ENCODE measurements at regions not wholly inside any gene's neighbourhood (a gene's known extent, or its start where the extent isn't known, plus 50 kb on each side); places are given as distances from the start of the nearest gene placed in this dataset.

DNA sequence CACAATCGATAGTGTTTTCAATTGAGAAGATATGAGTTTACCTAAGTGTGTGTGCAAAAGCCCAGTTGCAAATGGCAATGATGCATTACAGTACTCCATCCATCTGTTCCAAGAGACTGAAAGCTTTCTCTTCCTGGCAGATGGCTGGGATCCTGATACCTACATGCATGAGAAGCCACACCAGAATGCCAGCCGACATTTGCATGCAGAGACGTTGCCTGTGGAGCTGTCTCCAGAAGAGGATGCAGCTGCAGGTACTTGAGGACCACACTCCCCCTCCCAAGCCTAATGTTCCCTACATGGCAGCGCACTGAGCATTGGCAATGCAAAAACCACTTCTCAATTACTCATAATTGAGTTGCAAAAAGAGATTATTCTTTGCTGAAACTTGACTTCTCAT, 332.1 kb downstream of the WDR11 start:
- DNase-seq (no peak), ATAC-seq (no peak)

DNA sequence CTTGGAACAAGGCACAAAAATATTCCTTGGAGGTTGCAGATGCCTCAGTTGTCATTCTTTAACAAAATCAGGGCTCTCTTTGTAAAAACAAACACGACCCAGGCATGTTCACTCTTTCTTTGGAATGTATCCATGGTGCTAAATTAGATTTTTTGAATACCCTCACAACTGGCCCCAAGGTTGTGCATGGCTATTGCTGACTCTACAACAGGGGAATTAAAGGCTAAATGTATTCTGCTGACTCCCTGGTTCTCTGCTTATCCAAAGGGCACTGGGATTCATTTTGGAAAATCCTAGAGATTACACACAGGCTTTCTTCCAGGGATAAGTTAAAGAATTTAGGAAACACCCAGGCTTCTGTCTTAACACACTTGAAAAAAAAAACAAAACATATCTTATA, 332.5 kb downstream of the WDR11 start:
- ATAC-seq, result no peak

DNA sequence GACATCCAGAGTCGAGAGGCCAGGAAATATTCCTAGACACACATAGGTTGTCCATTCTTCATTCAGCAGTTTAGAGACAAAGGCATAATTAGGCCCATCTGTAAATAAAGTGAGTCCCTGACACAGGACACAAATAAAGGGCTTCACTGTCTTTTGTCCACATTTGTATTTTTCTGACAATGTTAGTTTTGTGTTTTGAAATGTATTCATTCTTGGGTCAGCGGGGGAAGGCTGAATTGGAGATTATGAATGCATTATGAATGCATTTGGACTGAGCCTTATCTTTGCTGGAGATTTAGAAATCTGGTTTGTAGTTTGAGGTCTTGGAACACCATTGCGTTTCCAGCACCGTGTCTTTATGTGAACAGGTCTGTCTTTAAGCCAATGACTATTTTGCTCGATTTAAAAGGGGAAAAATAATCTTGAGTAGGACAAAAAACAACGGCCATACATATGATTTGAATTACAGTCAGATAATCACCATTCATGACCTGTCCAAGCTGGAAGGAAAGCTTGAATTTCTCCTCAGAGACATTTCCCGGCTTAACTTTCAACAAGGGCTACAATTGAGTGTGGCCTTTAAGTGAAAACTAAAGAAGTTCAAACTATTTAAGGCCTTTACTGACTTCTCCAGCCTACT, 334.8 kb downstream of the WDR11 start:
- no peak for ATAC-seq
- DNase-seq, result no peak

More for the DNA sequence above, 332.5 kb downstream of the WDR11 start:
- no peak for DNase-seq

DNA sequence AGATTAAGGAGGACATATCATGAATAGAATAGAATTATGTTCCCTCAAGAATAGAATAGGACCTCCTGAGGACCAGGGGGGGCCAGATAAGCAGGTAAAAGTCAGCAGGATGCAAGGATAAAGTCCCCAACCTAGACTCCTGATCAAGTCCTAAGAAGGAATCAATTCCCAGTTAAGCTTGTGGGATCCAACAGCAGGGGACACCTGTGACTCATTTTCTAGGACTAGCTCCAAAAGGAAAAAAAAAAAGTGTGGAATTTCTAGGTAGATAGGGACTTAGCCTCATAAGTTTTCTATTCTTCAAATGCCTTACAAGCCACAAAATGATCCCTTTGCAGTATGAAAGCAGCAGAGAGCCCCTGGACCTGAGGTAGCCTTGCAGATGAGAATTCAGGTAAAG, 336.2 kb downstream of the WDR11 start:
- ATAC-seq (no peak), DNase-seq (no peak)

DNA sequence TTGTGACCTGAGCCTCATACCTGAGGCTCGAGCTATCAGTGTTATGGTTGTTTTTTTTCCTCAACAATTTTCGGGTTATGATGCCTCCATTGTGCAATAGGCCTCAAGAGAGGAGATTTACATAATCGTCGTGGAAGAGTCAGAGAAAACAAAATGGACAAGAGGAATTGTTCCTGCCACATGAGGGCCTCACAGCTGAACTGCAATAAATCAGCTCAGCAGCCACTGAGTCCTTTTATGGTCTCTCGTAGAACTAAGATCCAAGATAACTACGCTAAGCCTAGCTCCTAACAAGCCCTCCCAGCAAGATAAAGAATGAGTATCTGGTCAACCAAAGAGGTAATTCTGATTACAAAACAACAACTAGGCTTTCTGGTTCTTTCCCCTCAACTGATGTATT, 336.8 kb downstream of the WDR11 start:
- DNase-seq (no peak), ATAC-seq (no peak)

DNA sequence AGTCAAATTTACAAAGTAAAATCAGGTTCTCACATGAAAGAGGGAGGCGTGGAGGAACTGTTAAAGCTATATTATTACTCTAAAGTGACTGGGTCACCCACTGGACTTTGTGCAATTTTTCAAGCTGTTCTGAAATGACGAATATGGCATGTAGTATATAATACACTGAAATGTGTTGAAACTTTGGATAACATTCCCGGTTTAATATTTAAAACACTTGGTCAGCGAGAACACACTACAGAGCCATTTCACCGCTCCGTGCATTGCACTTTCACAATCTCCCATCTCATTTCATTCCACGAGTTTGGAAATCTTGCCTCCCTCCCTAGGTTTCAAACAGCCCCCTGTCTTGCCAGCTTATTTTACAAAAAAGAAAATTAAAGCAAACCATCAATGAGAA, 337.9 kb downstream of the WDR11 start:
- ATAC-seq, result no peak
- DNase-seq, result no peak

DNA sequence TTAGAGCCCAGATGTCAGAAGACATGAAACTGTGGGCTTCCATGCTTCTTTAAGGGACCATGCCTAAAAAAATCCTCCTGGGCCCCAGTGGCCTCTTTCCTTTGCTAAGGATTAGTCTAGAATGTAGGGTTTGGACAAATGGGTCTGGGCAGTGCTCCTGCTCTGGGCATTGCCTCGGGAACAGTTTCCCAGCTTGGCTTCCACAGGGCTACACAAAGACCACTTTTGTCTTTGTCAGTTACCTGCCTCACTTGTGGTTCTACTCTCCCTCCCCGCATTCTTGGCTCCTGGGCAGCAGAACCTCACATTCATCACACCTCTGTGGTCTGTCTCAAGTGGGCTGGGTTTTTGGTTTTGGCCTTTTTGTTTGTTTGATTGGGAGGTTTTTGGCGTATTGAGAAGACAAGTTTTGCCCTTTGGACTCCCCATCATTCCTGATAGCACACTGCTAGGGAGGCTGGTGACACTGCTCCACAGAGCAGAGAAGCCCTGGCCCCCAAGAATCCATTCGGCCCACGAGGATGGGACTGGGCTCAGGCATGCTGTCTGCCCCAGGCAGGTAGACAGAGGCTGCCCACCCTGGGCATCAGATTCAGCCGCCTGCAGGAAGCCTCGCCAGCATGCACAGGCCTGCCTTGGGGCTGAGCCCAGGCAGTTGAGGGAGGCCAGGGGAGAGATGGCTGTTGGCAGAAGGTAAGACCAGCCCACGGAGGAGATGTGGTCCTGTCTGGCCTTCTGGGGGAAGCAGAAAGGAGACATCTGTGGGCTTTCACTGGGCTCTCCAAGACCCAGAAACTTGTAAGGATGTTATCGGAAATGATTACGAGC, 343.7 kb downstream of the WDR11 start:
- DNase-seq (no peak), ATAC-seq (no peak)

DNA sequence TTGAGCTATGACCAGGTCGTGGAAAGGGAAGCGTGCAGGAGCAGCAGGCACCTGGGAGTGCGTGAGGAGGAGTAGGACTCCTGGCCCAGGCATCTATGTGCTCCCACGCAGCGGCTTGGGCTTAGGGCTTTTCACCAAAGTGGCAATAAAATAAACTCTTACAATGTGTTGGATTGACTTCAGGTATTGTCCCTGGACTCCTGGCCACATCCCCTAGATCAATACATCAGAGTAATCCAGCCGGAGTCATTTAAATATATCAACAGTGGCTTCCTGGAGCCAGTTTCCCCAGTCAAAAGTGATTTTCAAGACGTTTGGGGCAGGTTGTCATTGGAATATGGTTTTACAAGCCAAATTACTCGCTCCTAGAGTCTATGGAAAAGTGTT, 344.4 kb downstream of the WDR11 start:
- ATAC-seq, result no peak
- DNase-seq, result no peak

DNA sequence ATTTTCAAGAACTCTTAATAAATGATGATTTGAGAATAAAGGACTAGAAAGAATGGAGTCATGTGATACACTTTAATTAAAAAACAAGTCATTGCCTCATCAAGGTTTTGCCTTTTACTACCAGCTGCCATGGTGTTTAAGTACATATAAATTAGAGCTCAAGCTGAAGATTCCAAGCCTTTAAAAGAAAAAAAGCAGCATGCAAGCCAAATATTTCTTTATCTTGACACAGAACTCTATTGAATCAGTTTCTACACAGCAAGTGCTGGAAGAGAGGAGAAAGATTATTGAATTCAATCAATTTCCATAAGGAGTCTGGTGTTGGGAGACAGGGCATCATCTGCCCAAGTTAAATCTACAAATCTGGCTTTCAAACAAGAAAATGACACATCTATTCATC, 347.9 kb downstream of the WDR11 start:
- ATAC-seq (no peak), DNase-seq (no peak)

DNA sequence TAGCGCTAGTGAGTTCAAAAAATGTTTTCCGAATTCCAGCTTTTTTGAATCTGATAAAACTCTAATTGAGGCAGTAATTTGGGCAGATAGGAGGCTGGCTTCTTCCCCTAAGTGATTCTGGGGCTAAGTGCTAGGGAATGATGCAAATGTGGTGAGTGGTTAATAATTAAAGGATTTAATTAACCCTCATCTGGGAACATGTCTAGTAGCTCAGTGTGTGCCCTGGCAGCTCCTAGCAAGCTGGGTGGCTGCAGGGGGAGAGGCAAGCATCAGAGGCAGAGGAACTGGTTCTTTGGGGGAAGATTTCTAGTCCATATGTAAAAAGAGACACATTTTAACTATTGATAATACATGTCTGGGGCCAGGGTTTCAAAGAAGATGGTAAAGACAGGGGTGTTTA, 354.5 kb downstream of the WDR11 start:
- no peak for ATAC-seq
- no peak for DNase-seq

DNA sequence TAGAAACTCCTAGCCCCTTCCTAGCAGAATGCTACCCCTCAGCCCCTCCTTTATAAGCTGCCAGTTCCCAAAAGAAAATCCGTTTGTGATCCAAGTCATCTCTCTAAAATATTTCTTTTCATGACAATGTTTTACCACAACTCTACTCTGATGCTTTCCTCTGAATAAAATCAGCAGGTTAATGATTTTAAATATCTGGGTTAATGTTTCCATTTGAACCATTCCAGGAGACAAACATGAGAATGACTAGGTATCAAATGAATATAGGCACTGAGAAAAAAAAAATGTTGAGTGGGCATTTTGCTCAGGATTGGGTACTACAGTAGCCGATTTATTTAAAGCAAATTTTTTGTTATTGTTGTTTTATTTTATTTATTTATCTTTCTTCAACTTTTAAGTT, 360.3 kb downstream of the WDR11 start:
- ATAC-seq, result no peak
- DNase-seq, result no peak

DNA sequence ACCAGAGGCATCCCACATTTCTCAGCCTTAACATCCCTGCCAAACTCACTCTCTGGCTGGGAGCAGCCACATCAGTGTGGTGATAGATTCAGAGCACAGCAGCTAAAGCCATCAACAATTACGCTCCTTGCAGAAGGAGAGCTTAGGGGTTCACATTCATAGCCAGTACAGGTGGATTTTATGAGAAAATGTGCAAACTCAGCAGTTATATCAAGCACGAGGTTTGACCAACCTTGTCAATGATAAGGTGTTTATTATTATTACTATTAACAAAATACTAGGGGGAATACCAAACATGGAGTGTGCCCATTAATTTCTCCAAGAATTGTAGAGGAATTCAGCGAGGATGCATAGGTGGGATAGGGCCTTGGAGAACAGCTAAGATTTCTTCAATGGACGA, 362.3 kb downstream of the WDR11 start:
- ATAC-seq (no peak), DNase-seq (no peak)

DNA sequence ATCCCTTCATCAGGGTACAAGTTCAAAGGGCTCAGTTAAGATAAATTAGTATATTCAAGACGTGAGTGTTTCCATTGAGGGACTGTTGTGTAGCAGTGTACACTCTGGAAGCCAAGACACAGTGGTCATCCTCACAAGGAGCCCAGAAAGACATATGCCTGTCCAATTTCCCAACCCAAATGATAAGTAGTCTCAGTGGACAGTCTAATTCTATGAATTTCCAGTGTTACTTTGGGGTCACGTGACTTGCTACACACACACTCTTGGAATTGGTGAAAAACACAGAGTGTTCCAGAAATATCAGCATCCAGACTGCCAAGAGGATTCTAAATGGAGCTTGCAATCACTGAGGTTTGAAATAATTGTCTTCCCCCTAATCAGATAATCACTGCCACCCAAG, 365.1 kb downstream of the WDR11 start:
- no peak for DNase-seq
- ATAC-seq, result no peak

DNA sequence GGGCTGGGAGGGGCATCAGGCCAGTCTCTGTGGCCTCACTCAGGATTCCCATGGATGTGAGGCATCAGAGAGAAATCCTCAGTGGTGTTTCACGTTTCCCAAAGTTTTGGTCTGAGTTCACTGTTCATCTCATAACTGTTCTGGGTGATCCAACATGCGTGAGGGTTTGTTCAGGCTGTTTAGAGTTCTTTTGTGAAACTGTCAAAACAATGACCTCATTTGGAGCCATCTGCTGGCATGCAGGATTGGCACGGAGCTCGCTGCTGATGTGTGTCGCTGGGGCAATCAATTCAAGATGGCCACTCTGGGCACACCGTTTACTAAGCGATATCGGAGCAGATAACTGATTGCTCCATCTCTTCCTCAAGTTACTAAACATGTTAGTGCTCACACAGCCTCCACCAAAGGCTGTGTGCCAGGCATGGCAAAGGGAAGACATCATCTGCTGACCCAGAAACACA, 365.6 kb downstream of the WDR11 start:
- ATAC-seq, result no peak
- DNase-seq, result no peak

DNA sequence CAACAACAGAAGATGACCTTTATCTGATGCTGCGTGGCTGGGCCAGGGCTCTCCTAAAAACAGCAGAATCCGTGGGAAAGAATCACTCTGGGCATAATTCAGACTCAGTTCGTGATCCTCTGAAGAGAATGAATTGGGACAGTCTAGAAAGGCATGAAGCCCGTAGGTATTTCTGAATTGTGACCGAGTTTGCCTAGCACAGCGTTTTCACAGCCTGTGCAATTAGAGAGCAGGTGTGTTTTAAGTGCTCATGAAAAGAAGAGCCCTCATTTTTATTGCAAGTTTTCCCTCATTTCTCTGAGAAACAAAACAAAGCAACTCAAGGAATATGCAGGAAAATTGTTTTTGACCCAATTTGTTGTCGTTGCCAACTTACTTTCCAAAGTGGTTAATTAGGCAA, 366.2 kb downstream of the WDR11 start:
- ATAC-seq (no peak), DNase-seq (no peak)

DNA sequence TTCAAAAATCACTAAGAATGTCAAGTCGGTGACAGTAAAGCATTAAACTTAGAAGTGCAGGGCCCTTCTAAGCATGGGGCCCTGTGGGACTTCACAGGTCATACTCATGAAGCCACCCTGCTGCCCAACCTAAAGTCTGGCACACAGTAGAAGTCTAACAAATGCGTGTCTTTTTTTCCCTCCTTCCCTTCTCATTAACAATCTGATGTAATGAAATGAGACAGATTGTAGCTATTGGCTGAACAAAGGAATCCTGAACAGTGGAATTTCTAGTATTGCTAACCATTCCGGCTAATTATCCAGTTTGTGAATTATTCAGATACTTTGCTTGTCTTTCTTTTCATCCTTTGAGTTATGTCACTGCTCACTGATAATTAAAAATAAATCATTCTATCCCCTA, 369.9 kb downstream of the WDR11 start:
- ATAC-seq, result no peak
- no peak for DNase-seq

DNA sequence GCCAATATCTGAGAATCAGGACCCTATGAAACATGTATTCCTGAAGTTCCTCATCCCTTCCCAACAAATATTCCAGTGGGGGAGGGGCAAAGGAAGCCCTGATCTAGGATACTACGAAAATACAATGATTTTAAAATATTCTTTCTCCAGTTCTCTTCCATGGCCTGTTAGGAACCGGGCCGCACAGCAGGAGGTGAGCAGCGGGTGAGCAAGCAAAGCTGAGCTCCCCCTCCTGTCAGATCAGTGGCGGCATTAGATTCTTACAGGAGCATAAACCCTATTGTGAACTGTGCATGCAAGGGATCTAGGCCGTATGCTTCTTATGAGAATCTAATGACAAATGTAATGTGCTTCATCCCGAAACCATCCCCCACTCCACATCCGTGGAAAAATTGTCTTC, 370.8 kb downstream of the WDR11 start:
- ATAC-seq (no peak), DNase-seq (no peak)

DNA sequence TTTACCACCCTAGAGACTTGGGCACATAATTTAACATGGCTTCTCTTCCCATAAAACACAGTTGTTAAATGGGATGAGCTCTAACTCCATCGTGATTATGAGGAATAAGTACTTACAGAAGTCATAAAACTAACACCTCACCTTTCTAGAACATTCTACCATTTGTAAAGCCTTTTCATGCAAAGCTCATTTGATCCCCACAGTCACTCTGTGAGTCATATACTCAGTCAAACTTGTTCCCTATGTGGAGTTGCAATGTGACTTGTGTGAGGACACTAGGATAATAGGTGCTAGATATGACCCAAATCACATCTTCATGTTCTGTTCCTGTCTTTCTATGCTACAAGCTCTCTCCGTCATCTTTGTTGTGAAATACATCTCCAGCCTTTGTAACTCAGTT, 371.7 kb downstream of the WDR11 start:
- DNase-seq (no peak), ATAC-seq (no peak)

DNA sequence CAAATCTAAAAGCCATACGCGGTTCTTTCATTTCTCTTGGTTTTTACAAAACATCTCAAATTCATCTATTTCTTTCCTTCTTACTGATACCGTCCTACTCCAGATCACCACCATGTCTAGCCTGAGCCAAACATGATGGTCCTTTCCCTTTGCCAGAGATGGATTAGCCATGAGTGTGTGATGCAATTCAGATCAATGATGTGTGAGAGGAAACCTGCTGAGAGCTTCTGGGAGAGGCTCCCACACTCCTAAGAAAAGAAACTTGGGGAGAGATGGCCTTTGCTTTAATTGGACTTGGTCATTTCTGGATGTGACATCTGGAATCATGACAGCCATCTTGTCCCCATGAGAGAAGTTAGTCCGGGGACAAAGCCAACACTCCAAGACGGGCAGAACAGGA, 367.2 kb downstream of the FGFR2 start:
- ATAC-seq (no peak), DNase-seq (no peak)

DNA sequence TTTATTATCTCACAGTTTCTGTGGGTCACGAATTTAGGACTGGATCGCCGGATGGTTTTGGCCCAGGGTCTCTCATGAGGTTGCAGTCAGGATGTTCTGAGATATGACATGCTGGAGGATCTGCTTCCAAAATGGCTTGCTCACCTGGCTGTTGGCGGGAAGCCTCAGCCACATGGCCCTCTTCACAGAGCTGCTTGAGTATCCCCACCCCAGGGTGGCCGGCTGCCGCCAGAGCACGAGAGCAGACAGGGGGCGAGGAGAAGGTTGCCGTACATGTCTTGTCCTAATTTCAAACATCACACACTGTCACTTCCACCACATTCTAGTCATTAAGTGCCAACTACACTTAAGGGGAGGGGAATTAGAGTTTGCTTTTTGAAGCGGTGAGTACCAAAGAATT, 365.8 kb downstream of the FGFR2 start:
- ATAC-seq (no peak), DNase-seq (no peak)

DNA sequence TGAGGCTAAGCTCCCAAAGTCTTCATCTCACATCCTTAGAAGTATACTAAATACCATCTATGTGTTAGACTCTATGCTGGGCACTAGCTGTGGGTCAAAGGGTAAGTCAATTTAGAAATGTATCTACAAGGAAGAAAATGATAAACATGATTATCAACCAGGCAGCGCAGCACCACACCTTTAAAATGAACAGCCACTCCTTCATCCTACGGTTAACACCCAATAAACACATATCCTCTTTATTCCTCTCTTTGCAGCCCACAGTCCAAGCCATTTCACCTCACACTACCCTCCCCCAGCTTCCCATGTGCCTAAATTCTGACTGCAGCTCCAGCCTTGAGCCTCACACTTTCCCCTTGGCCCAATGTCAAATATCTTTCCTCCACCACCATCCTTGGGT, 362.6 kb downstream of the FGFR2 start:
- DNase-seq (no peak), ATAC-seq (no peak)

DNA sequence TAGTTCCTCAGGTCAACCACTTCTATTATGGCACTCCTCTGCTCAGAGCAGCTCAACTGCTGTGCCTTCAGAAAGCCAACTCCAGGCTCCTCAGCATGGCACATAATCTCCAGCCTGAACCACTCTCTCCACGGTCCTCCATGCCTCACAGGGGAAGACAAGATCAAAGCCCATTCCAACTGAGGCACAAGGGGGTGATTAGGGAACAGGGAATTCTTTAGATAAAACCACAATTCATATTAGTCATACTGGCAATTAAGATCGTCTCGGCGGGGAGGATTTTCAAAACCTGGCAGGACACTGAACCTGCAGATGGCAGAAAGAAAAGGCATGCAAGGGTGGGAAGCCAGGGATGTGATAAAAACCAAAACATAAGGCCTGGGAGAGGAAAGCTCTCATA, 361.6 kb downstream of the FGFR2 start:
- DNase-seq, result no peak
- no peak for ATAC-seq

DNA sequence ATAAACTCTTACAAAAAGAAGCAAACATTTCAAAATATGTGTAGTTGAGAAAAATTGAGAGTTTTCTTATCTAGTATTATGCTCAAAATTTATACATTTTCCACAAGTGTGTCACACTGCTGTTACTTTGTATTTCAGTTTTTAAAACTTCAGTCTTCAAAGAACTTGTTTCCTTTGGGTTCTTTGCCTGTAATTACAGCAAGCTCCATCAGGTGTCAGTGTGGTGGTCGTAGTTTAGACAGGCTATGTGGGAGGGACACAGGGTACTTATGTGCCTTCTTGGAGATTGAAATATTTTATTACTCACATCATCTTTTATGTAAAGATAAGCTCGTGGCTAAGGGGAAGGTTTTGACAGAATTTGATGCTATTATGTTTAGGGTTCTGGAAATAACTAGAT, 360.5 kb downstream of the FGFR2 start:
- ATAC-seq, result no peak
- no peak for DNase-seq

DNA sequence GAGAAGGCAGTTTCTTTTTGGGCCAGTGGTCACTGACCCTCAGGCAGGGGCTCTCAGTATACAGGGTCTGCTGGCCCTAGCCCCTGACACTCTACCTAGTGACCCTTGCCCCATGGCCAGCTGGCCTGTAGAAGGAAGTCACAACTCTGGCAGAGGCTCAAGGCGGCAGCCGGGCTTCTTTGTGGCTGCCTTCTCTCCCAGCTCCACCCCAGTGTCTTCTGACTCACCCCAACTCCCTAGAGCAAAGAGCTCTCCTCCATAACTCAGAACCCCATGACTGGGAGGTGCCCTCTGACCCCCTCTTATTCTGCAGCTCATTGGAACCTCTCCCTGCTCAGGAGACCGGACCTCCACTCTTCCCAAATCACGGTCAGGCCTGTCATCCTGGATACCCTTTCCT, 358.2 kb downstream of the FGFR2 start:
- no peak for DNase-seq
- ATAC-seq, result no peak

Measured in stimulated activated naive CD8-positive, alpha-beta T cell treated with anti-CD3 and anti-CD28 coated beads, Interleukin-15, Interleukin-2, amounts not matched to agents 100 U/mL and 50 U/mL, for 24 hours (primary cell).